Subcutaneous abdominal adipose tissue (tissue), 5 donors: ENCODE measurements at regions not wholly inside any gene's neighbourhood (a gene's known extent, or its start where the extent isn't known, plus 50 kb on each side); places are given as distances from the start of the nearest gene placed in this dataset.

Source experiments
- H3K27ac ChIP-seq: one replicate; pipeline ENCODE4 v1.7.0; 2013; ENCODE audit warnings: low read depth, mild to moderate bottlenecking, inconsistent platforms, low read length, moderate library complexity
- H3K27me3 ChIP-seq, 5 donors: one replicate each; pipeline ENCODE4 v1.7.0; 2013; ENCODE audit warnings: low read length in 5 of 5, inconsistent platforms in 1 of 5; ENCODE audit not compliant: control insufficient read depth in 5 of 5, insufficient read depth in 4 of 5
- H3K36me3 ChIP-seq, 5 donors: one replicate each; pipeline ENCODE4 v1.7.0; 2013; ENCODE audit warnings: low read length in 5 of 5; ENCODE audit not compliant: control insufficient read depth in 5 of 5, insufficient read depth in 5 of 5
- H3K4me1 ChIP-seq, 5 donors: one replicate each; pipeline ENCODE4 v1.7.0; 2013; ENCODE audit warnings: low read length in 5 of 5, mild to moderate bottlenecking in 3 of 5, moderate library complexity in 1 of 5; ENCODE audit not compliant: control insufficient read depth in 5 of 5, insufficient read depth in 5 of 5
- H3K4me3 ChIP-seq, 5 donors: one replicate each; pipeline ENCODE4 v1.7.0; 2013; ENCODE audit warnings: low read length in 5 of 5, low read depth in 1 of 5
- H3K9ac ChIP-seq, 5 donors: one replicate each; pipeline ENCODE4 v1.7.0; 2013; ENCODE audit warnings: low read length in 5 of 5, mild to moderate bottlenecking in 4 of 5, moderate library complexity in 3 of 5
- H3K9me3 ChIP-seq, 5 donors: one replicate each; pipeline ENCODE4 v1.7.0; 2013; ENCODE audit warnings: low read length in 5 of 5; ENCODE audit not compliant: control insufficient read depth in 5 of 5
- donor health status: healthy.
- donor health status: healthy.
- donor health status: healthy.
- donor health status: healthy.
- donor health status: healthy.

DNA sequence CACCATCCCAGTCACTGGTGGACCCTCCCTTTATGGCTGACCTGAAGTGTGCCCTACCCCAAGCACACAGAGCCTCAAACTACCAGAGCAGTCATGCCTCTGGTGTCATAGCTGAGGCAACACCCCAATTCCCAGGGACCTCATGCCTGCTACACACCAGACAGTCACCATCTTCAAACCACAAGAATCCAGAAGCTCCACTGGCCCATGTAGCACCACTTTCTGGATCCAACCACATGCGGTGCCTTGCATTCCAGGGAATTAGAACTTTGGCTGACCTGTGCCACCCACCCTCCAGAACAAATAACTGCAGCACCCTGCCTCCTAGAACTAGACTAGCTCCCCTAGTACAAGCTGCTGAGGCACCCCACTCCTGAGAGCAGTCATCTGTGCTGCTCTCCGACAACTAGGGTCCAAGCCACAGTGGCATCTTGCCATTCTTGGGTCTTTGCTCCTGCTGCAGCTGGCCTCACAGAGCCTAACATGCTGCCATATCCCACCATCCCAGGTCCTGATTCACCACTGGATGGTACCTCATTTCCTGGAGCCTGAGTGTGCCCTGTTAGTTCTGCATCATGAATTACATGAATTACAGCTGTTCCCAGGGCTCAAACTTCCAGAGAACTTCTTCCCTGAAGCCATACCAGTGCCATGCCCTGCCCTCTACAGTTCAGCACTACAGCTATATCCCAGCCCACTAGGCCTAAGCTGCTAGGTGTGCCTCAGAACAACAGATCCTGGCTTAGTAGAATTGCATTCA lies 243.8 kb upstream of the CHST9 start:
- Histone ChIP-seq H3K27me3 (peaks cover 0 to 4% (median 0%) of the 10 kb centered on the region in 5 donors), H3K9ac (no peak overlapping the region), H3K27ac (no peak overlapping the region), H3K4me1 (no peaks in the 10 kb centered on the region), H3K36me3 (no peaks in the 10 kb centered on the region), H3K9me3 (peaks cover 0 to 11% (median 0%) of the 10 kb centered on the region in 5 donors), H3K4me3 (no peak overlapping the region)

- Histone ChIP-seq H3K4me3 (no peak overlapping the region), H3K27me3 (peaks cover 0 to 4% (median 0%) of the 10 kb centered on the region in 5 donors), H3K9me3 (peaks cover 0 to 11% (median 0%) of the 10 kb centered on the region in 5 donors), H3K9ac (no peak overlapping the region), H3K27ac (no peak overlapping the region), H3K36me3 (no peaks in the 10 kb centered on the region), H3K4me1 (no peaks in the 10 kb centered on the region)
These were observed 243.0 kb upstream of the CHST9 start for GRCh38 chr18:27428120-27428519.

- Histone ChIP-seq H3K9ac (no peak overlapping the region), H3K27me3 (no peaks in the 10 kb centered on the region), H3K27ac (no peak overlapping the region), H3K36me3 (no peaks in the 10 kb centered on the region), H3K9me3 (no peaks in the 10 kb centered on the region), H3K4me3 (no peak overlapping the region), H3K4me1 (no peaks in the 10 kb centered on the region)
These were observed 238.5 kb upstream of the CHST9 start for GRCh38 chr18:27423581-27423980.

GRCh38 chr18:27419646-27420045 lies 234.5 kb upstream of the CHST9 start:
- H3K9ac ChIP-seq: no peak overlapping the region

DNA sequence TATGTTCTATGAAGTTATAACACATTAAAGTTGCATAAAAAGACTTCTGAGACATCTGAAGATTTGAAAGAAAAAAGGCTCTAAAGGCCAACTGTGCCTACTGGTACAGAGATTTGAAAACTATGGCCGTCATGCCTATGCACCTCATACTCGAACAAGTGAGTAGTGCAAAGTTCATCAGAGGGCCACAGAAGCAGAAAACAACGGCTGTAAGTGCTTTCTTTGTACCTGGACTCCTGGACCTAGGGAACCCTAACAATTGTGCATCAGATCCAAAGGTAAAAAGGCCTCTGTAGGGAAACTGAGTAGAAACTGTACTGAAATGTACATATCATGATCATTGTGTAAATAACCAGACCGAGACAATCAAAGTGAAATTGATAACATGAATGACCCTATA lies 230.4 kb upstream of the CHST9 start:
- Histone ChIP-seq H3K36me3 (no peaks in the 10 kb centered on the region), H3K9ac (no peak overlapping the region), H3K27ac (no peak overlapping the region), H3K4me3 (no peak overlapping the region), H3K9me3 (no peaks in the 10 kb centered on the region), H3K4me1 (peaks cover 0 to 18% (median 12%) of the 10 kb centered on the region in 5 donors), H3K27me3 (no peaks in the 10 kb centered on the region)

More at GRCh38 chr18:27419646-27420045, 234.5 kb upstream of the CHST9 start:
- H3K27me3 ChIP-seq: no peaks in the 10 kb centered on the region
- no peak overlapping the region for H3K27ac ChIP-seq
- no peaks in the 10 kb centered on the region for H3K36me3 ChIP-seq
- H3K4me3 ChIP-seq: no peak overlapping the region
- H3K9me3 ChIP-seq: no peaks in the 10 kb centered on the region
- H3K4me1 ChIP-seq: peaks cover 0 to under 1% (median 0%) of the 10 kb centered on the region in 5 donors

- H3K4me1 ChIP-seq: peaks cover 0 to 20% (median 12%) of the 10 kb centered on the region in 5 donors
- peak overlapping the region; percentile 43 for H3K27ac ChIP-seq
These were observed 229.6 kb upstream of the CHST9 start for GRCh38 chr18:27414682-27415081.

GRCh38 chr18:27413495-27414401 lies 228.6 kb upstream of the CHST9 start:
- peak overlapping the region in 3 of 5 donors; percentile 4 to 46 (median 26) for H3K9ac ChIP-seq
- H3K36me3 ChIP-seq: no peaks in the 10 kb centered on the region
- peak overlapping the region; percentile 89 for H3K27ac ChIP-seq
- H3K9me3 ChIP-seq: no peaks in the 10 kb centered on the region
- H3K27me3 ChIP-seq: no peaks in the 10 kb centered on the region
- no peak overlapping the region for H3K4me3 ChIP-seq
- H3K4me1 ChIP-seq: peaks cover 0 to 20% (median 12%) of the 10 kb centered on the region in 5 donors

More at GRCh38 chr18:27414682-27415081, 229.6 kb upstream of the CHST9 start:
- no peaks in the 10 kb centered on the region for H3K9me3 ChIP-seq
- H3K36me3 ChIP-seq: no peaks in the 10 kb centered on the region
- H3K9ac ChIP-seq: no peak overlapping the region
- H3K4me3 ChIP-seq: no peak overlapping the region
- no peaks in the 10 kb centered on the region for H3K27me3 ChIP-seq

DNA sequence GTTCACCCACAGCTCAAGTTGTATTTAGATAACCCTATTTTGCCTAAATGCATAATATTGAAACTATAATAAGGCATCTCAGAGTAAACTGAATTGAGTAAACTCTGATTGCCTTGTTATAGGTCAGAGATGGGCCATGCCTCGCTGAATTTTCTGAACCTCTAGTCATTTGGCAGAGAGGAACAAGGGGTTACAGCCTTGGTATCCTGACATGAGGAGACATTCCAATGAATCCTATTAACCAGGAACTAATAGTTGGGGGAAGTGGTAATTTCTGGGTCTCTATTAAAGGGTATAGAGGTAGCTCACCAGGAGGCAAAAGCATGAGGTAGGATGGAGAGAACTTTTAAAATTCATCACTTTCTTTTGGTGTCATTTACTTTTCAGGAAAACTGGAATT lies 227.4 kb upstream of the CHST9 start:
- Histone ChIP-seq H3K27me3 (no peaks in the 10 kb centered on the region), H3K9ac (no peak overlapping the region), H3K4me1 (peaks cover 0 to 20% (median 12%) of the 10 kb centered on the region in 5 donors), H3K27ac (no peak overlapping the region), H3K9me3 (no peaks in the 10 kb centered on the region), H3K4me3 (no peak overlapping the region), H3K36me3 (no peaks in the 10 kb centered on the region)

GRCh38 chr18:27411911-27412310 lies 226.8 kb upstream of the CHST9 start:
- H3K4me3 ChIP-seq: no peak overlapping the region
- no peaks in the 10 kb centered on the region for H3K36me3 ChIP-seq
- no peak overlapping the region for H3K27ac ChIP-seq
- H3K27me3 ChIP-seq: no peaks in the 10 kb centered on the region
- H3K9ac ChIP-seq: no peak overlapping the region
- H3K9me3 ChIP-seq: no peaks in the 10 kb centered on the region
- H3K4me1 ChIP-seq: peaks cover 0 to 20% (median 12%) of the 10 kb centered on the region in 5 donors

DNA sequence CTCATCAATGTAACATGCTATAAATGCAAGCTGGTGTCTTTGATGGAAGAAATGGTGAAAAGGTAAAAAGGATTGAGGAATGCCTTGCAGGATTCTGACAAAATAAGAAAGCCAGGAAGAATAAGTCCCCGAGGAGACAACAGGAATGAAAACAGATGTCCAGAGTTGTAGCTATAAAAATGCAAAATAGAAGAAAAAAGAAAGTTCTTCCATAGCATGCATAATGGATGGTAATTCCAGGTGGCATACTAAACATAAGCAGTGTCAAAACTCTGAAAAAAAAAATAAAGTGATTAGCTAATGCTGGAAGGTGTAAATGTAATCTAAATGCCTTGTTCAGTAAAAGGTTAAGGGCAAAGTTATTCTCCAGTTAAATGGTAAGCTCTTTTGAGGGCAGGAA lies 225.9 kb upstream of the CHST9 start:
- Histone ChIP-seq H3K9ac (no peak overlapping the region), H3K4me3 (no peak overlapping the region), H3K36me3 (no peaks in the 10 kb centered on the region), H3K27me3 (no peaks in the 10 kb centered on the region), H3K27ac (no peak overlapping the region), H3K9me3 (no peaks in the 10 kb centered on the region), H3K4me1 (peaks cover 0 to 20% (median 12%) of the 10 kb centered on the region in 5 donors)
